Upper lobe of left lung (tissue), 4 donors: ENCODE measurements at regions not wholly inside any gene's neighbourhood (a gene's known extent, or its start where the extent isn't known, plus 50 kb on each side); places are given as distances from the start of the nearest gene placed in this dataset.

ENCODE experiments used
- EP300 ChIP-seq, 4 donors: sonication (generic); formaldehyde crosslinking; IDR thresholded peaks; one replicate each; pipeline ENCODE4 v1.5.1; 2017; ENCODE audit warnings: antibody characterized with exemption in 4 of 4, control low read depth in 2 of 4
- POLR2A ChIP-seq, 4 donors: fragments of 450-650 bp; IDR thresholded peaks; one replicate each; pipeline ENCODE4 v1.5.1; 2016 to 2017; ENCODE audit warnings: antibody characterized with exemption in 4 of 4, mild to moderate bottlenecking in 2 of 4
- POLR2AphosphoS5 ChIP-seq, 2 donors: sonication (generic); formaldehyde crosslinking; IDR thresholded peaks; one replicate each; pipeline ENCODE4 v1.5.1; 2017; ENCODE audit warnings: antibody characterized with exemption in 2 of 2
- TF ChIP-seq, protein P1 (sequence below), 6 experiments: fragments of 450-650 bp in 4 of 6; fragments of 200-600 bp in 2 of 6; sonication (generic) in 2 of 6; IDR thresholded peaks; one replicate each; pipeline ENCODE4 v1.5.1; 2016 to 2019; ENCODE audit warnings: antibody characterized with exemption in 6 of 6

DNA sequence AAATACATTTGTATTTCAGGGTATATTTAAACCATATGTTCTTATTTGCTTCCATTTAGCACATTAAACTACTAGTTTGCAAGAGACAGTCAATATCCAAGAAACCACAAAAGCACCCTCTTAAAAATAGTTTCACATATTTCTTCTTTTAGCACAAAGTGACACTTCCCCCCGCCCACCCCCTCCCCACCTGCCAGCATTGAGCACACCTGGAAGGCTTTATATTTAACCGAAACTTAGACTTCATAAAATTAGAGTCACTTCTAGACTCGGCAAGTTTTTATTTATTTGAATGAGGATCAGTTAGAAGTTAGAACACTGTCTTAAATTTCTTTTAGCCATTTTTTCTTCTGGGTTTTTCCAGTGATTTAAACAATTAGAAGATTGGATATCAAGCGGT, 355.9 kb upstream of the FIGN start:
- TF ChIP-seq, protein P1, sequence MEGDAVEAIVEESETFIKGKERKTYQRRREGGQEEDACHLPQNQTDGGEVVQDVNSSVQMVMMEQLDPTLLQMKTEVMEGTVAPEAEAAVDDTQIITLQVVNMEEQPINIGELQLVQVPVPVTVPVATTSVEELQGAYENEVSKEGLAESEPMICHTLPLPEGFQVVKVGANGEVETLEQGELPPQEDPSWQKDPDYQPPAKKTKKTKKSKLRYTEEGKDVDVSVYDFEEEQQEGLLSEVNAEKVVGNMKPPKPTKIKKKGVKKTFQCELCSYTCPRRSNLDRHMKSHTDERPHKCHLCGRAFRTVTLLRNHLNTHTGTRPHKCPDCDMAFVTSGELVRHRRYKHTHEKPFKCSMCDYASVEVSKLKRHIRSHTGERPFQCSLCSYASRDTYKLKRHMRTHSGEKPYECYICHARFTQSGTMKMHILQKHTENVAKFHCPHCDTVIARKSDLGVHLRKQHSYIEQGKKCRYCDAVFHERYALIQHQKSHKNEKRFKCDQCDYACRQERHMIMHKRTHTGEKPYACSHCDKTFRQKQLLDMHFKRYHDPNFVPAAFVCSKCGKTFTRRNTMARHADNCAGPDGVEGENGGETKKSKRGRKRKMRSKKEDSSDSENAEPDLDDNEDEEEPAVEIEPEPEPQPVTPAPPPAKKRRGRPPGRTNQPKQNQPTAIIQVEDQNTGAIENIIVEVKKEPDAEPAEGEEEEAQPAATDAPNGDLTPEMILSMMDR (IDR thresholded peaks at IDR 0.05) = no peak
- no peak for TF ChIP-seq POLR2A (IDR thresholded peaks at IDR 0.05)
- no peak for TF ChIP-seq EP300 (IDR thresholded peaks at IDR 0.05)
- TF ChIP-seq POLR2AphosphoS5 (IDR thresholded peaks at IDR 0.05) = no peak
